GM21367 (cell line): ENCODE measurements at regions not wholly inside any gene's neighbourhood (a gene's known extent, or its start where the extent isn't known, plus 50 kb on each side); places are given as distances from the start of the nearest gene placed in this dataset.
A peak's percentile ranks its signal among the peaks of the same experiment; 100 is the strongest.

Experiments used
- ATAC-seq: cut with Tn5 transposase; IDR thresholded peaks from one replicate; pipeline ENCODE4 v1.9.1; 2021; ENCODE audit not compliant: unreplicated experiment

DNA sequence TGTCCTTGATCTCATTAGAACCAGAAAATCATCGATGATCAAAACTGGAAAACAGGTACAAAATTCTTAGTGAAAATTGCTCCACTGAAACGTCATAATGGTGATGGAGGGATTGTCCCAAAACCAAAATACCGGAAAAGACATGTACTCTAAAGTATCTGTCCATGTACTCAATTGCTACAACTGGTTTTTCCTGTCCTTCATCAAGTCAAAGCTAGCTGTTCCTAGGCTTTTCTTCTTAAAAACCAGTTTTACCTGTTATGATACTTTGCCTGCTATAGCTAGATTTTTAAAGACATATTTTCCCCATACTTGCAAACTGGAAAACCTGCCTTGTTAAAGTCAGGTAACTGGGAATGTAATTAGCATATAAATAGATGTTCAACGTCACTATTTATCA, 50.5 kb upstream of the LRRC1 start:
- ATAC-seq: no peak

DNA sequence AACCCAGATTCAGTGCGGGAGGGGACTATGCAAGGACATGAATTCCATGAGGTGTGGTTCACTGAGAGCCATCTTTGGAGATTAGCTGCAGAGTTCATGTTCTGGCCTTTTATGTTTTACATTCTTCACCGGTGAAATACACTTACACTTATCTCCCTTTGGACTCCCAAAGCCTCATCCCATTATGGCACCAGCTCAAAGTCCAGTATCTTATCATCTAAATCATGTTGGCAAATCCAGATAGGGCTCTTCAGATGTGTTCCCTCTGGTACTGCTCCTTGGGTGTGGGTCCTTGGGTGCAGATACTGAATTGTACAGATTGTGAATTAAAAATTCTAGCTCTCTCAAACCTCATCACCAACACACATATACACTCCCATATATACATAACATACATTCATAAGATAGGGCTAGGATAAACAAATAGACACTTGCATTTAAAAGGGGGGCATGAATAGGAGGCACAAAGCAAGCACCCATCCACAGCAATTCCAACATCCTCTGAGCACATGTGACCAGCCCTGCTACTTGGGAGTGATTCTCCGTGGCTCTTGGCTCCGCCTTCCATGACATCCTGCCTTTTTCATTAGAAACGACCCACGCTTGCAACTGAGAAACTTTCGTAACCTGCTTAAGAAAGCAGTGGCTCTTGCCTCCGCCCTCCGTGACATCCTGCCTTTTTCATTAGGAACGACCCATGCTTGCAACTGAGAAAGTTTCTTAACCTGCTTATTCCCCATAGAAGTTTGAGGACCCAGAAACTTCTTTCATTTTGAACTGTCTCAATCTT, 53.6 kb upstream of the LRRC1 start:
- no peak for ATAC-seq

DNA sequence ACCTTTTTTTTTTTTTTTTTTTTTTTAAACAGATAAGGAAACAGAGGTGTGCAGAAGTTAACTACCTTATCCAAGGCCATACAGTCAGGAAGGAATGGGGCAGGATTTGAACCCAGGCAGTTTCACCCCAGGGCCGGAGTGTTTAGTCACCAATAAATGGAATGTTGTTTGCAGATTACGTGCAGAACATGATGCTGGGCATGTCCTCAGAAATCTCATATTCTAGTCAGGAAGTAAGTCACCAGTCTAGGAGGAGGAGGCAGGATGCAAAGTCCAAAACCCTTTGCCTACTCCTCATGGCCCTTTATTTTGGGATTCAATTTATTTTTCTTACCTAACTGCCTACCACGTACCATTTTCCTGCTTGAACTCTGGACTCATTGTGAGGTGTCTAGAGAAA, 57.1 kb upstream of the LRRC1 start:
- ATAC-seq: no peak

DNA sequence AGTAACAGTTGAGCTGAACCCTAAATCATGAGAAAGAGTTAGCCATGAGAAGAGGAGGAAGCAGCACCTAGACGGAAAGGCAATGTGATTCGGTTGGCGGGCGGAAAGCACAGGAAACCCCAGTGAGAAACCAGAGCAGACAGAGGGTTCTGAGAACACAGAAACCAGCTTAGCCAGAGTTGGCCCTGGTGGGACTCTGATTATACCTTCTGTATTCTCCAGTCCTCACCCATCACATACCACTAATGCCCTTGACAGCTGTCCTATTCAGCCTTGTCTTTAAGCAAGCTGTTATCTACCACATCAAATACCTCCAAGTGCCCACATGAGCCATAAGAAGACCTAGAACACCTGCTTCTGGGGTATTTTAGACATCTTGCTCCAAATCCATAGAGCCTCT, 58.9 kb upstream of the LRRC1 start:
- no peak for ATAC-seq

DNA sequence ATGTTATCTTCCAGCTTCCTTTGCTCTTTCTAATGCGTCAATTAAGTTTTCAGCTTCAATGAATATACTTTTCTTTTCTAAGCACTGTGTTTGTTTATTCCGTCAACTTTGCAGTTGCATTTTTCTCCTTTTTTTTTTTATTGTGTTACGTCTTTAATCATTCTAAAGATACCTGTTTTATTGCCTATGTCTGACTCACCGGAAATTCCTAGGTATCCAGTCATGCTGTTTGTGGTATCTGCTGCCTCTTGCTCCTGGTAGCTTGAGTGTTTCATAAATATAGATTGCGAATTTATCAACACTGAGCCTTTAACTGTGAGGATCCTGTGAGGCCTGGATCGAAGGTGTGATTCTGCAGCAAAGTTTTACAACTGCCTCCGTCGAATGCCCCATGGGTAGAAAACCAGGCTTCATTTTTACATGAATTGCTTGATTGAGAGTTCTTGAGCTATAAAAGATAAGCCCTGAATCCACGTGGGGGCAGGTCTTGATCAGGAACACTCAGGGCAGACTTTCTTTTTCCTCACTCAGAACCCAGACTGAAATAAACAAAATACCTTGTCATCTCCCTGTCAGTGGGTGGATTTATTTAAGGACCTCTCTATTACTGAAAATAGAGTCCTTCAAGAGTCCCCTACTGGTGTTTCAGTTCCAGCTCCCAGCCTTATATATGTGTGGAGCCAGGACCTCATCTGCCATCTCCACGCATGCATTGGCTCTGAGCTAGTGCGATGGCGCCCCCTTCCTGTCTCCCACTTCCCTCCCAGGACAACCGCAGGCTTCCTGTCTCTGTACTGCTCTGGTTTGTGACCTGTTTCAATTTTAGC, 60.1 kb upstream of the LRRC1 start:
- ATAC-seq: no peak

DNA sequence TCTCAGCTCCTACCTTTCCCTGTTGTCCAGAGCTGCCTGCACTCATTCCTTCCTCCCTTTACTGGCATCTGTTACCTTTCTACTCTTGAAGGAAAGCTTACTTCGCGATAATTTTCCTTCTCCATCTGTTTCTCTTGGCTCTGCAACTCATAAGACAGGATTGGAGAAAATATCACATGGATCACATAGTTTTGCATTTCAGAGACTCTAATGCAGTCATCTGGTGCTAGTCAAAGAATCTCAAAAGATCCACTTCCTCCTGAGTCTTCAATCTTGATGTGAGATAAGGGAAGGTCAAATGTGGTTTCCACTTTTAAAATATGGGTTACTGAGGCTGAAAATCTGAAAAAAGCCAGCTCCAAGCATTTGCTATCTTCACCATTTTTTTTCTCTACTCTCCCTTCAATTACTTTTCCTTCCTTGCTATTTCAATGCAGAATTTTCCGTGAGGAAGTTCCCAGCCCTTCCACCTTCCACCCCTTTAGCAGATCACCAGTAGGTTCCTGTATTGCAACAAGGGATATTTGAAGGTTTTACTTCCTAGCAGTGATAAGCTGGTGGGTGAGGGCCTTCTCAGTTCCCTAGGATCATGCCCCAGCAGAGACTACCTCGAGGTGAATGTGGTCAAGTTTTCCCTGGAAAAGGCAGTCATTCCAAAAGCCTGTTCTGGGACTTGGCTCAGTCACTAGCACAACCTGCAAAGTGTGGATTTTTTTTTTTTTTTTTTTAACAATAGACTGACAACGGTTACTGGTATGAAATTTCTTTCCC, 62.8 kb upstream of the LRRC1 start:
- no peak for ATAC-seq

DNA sequence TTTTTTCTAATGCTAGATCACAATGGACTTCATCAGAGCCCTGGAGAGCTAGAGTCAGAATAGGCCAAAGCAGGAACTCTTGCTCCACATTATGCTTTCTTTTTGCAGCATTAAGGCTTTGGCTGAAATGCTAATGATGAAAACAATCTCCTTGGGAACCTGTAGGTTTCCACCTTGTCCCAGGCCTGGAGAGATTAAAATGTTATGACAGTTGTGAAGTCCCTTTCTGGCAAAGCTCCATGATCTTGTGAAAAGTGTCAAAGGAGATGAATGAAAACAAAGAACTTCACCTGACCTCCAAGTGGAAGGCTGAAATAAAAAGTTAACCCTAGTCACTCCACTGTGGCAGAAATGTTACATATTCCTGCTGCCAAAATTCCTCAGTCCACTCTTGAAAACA, 64.0 kb upstream of the LRRC1 start:
- no peak for ATAC-seq

DNA sequence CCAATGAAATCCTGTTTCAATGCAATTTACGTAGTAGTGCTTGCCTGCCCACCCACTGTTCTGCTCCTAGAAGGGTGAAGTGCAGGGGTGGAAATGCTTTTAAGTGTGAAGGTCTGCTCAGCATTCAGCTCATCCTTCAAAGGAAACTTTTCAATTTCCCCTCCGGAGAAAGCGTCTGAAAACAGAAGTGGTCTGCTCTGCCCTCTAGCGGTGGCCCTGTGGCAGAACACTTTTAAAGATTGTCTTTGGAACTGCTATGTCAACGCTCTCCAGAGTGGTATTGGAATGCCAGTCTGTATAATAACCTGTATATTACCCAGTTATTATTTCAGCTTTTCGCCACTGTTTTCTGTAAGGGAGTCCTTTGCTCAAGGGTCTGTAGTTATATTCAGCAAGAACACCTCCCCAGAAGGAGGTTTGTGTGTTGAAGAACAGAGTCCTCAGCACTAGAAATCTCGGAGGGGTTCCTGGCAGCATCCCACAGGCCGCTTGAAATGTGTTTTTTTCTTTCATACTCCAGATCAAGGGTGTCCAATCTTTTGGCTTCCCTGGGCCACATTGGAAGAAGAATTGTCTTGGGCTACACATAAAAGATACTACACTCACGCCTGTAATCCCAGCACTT, 63.1 kb upstream of the KLHL31 start:
- peak; percentile 50 for ATAC-seq

DNA sequence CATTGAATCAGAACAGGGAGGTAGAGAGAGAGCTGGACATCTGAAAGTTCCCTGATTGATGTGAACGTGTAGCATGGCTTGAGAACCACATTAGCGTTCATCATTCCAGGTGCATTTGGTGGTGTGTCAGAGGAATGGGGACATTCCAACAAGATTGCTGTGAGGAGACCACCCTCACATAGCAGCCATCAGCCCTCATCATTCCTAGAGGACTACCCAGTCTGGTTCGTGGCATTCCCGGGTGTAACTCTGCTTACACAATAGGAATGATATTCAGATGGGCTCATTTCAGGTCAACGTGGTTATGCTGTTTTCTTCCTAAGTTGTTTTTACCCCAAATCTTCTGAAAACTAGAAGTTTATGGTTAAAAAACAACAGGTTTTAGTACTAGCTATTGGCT, 62.2 kb upstream of the KLHL31 start:
- ATAC-seq: no peak

DNA sequence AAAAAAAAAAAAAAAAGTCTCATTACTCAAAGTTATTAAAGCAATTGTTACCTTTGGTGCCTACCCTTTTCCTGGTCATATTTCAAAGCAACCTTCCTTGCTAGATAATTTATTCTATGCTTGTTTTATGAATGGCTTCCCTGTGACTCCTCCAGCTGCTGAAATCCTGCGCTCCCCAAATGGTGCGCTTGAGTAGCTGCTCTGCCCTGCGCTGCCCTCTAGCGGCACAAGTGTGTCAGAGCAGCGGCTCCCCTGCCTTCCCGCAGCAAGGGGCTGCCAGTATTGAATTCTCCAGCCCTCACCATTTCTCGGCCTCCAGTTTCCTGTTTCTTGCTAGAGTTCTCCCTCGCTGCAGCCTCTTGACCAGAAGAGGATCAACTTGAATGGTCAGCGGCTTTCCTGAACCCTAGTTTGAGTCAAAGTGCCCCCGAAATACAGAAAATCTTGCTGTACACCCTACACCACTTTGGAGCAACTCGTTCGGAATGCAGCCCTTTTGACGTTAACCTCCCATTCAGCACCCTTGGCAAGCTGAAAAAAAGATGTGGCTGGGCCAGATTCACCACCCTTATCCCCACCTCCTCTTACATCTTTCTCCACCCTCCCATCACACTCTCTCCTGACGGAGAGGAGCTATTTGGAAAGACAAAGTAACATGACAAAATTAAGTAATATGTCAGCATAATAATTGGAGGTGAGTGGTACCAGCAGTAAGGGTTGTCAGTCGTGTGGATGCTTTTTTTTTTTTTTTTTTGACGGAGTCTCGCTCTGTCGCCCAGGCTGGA, 60.4 kb upstream of the KLHL31 start:
- ATAC-seq: peak; percentile 89

DNA sequence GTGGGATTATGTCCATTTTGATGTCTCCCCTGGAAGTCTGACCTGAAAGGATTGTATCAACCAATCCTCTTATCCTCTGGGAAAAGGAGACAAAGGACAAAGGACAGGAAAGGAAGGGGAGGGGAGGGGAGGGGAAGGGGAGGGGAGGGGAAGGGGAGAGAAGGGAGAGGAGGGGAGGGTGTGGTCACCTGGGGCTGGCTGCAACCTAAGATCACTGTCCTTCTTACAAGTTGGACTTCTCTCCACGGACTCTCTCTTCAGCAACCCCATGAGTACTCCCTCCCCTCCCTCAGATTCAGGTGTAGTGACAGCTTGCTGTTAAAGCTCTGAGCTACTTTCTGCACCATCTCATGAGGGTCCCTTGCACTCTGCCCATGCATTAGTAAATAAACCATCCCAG, 58.9 kb upstream of the KLHL31 start:
- no peak for ATAC-seq

DNA sequence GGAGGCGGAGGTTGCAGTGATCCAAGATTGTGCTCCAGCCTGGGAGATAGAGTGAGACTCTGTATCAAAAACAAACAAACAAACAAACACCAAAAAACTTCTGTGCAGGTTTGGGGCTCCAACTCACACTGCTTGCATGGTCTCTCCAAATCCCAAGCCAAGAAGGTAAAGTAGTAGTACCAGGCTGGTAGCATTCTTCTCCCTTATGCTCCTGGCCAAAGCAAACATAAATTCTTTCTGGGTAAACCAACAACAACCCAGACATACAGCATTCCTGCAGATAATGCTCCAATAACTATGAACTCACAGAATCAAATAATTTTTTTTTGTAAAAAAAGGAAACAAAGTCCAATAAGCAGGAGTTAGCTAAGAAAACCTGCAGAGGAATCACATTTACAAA, 57.8 kb upstream of the KLHL31 start:
- no peak for ATAC-seq

DNA sequence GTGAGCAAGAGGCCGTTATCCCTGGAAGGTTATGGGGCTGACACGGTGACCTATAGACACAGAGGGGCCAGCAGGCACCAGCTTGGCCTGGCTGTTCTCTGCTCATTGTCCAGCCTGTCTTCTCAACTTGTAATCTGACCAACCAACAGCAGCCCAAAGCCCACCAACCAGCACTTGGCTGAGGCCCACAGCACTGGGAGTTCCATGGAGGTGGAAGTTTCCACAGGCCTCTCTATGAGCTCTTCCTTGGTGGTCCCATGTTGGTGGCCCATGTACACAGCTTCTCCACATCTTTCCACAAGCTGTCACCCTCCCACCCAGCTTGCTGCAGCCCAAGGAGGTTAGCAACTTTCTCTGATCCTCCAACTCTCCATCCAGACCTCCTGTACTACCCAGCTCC, 56.2 kb upstream of the KLHL31 start:
- ATAC-seq: no peak

DNA sequence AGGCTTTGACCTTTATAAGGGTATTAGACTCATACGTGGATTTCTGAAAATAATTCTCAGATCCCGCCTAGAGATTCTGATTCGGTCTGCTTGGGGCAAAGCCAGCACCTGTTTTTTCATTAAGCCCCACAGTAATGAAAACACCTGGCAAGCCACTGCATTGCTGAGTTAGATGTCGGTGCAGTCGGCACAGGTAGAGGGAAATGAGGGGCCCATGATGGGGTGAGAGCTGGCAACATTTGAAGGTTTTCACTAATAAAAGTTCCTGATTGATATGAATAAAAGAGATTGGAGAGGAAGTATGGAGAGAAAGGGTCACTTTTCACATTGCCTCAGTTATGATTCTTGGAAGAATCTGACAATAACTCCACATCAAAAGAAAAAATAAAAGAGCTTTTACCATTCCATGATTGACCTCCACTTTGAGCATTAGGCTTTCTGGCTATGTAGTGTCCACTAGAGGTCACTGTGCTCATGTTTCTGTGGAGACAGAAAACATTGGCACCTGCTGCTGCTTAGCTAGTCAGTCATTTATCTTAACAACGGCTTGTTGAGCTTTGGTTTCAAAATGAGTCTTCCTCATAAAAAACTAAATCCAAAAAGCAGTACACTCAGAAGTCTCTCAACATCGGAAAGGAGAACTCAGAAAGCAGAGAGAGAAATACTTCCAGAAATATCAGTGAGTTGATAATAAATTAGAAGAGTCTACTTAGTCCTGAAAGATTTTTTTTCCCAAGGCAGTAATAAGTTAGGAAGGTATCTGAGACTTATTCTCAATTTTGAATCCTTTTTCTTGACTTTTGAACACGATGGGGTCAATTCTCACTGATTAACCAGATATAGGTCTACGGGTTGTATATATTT, 53.3 kb upstream of the KLHL31 start:
- peak; percentile 98 for ATAC-seq

DNA sequence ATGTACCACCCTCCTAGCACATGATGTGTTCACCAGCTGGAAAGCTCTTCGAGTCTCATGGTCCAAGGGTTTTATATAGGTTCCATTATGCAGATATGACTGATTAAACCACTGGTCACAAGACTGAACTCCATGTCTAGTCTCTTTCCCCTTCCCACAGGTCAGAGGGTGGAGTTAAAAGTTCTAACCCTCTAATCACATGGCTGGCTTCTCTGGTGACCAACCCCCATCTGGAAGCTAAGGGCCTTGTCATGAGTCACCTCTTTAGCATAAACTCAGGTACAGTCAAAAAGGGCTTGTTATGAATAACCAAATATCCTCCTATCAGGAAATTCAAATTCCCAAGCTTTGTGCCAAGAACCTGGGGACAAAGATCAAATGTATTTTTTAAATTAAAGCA, 52.0 kb upstream of the KLHL31 start:
- no peak for ATAC-seq

DNA sequence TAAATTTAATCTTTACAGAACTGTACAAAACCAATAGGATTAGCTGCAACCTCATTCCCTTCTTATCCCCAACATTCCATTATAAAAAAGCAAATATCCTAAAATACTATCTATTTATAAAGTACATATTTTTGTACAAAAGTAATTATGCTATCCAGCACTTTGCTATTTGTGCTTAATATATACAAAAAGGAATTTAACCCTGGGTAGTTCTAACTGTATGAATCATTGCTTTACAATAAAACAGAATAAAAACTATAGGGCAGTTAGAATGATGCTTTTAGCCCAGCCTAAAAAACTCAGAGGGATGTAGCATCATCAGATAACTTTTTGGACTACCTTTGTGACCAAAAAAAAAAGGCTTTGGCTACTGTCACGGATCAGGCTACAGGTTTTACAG, 49.9 kb upstream of the KLHL31 start:
- ATAC-seq: no peak
